IPS-15b (cell line): ENCODE measurements at regions not wholly inside any gene's neighbourhood (a gene's known extent, or its start where the extent isn't known, plus 50 kb on each side); places are given as distances from the start of the nearest gene placed in this dataset.
"Not testable (repeated sequence)": the region's sequence is repeated elsewhere in the genome, so short reads cannot be mapped to it uniquely, and the experiment has no call there.

Experiments
- H3K27me3 ChIP-seq: one replicate; pipeline ENCODE4 v1.6.1; 2013; ENCODE audit warnings: low read length; ENCODE audit not compliant: control insufficient read depth, insufficient read depth
- H3K36me3 ChIP-seq: one replicate; pipeline ENCODE4 v1.6.1; 2013; ENCODE audit warnings: low read length; ENCODE audit not compliant: control insufficient read depth, insufficient read depth
- H3K4me1 ChIP-seq: one replicate; pipeline ENCODE4 v1.6.1; 2013; ENCODE audit warnings: mild to moderate bottlenecking, low read length; ENCODE audit not compliant: control insufficient read depth, insufficient read depth
- H3K4me3 ChIP-seq: one replicate; pipeline ENCODE4 v1.5.1; 2013; ENCODE audit warnings: low read depth, low read length
- H3K9ac ChIP-seq: one replicate; pipeline ENCODE4 v1.6.1; 2013; ENCODE audit warnings: low read depth, mild to moderate bottlenecking, low read length
- H3K9me3 ChIP-seq: one replicate; pipeline ENCODE4 v1.6.1; 2013; ENCODE audit warnings: mild to moderate bottlenecking, low read length; ENCODE audit not compliant: control insufficient read depth, insufficient read depth

DNA sequence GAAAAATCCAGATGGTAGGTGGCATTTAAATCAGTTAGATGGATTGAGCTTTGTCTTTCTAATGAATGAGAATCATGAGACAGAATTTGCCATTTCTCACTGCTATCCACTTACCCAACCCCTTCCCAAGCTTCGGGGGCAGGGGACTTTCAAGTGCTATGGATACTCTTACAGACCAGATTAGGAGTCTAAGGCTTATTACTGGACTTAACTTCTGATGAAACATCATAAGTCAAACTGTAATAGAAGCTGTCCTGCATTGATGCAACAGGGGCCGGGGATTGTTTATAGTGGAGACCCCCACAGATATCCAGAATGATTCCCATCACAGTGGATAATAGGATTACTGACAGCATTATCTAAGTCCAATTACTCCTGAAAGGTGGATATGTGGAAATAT lies 267.0 kb downstream of the NUF2 start:
- Histone ChIP-seq H3K9me3 (no peaks in the 10 kb centered on the region), H3K36me3 (no peaks in the 10 kb centered on the region), H3K4me1 (no peaks in the 10 kb centered on the region), H3K9ac (no peak overlapping the region), H3K4me3 (no peak overlapping the region), H3K27me3 (no peaks in the 10 kb centered on the region)

DNA sequence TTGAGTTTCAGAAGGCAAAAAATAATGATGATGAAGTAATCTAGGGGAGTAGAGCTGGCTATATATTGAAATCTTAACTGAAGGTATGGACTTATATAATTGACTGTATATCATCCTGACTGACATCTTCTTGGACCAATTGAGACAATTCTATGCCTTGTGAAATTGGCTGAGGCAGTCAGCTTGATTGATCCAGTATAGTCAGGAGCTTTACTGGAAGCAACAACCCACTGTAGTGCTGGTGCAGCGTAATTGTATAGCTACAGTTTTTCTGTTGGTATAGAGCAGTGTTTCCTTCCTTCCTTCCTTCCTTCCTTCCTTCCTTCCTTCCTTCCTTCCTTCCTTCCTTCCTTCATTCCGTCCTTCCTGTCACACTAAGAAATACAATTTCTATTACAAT lies 268.0 kb downstream of the NUF2 start:
- Histone ChIP-seq H3K9me3 (no peaks in the 10 kb centered on the region), H3K27me3 (no peaks in the 10 kb centered on the region), H3K9ac (no peak overlapping the region), H3K4me3 (no peak overlapping the region), H3K4me1 (no peaks in the 10 kb centered on the region), H3K36me3 (no peaks in the 10 kb centered on the region)

DNA sequence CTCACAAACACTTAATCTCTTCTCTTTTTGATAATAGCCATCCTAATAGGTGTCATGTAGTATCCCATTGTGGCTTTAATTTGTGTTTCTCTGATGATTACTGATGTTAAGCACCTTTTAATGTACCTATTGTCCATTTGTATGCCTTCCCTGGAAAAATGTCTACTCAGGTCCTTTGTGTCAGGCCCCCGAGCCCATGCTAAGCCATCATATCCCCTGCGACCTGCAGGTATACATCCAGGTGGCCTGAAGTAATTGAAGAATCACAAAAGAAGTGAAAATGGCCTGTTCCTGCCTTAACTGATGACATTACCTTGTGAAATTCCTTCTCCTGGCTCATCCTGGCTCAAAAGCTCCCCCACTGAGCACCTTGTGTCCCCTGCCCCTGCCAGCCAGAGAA lies 269.4 kb downstream of the NUF2 start:
- not testable (repeated sequence) for H3K27me3 ChIP-seq, H3K36me3 ChIP-seq, H3K9me3 ChIP-seq, H3K9ac ChIP-seq, H3K4me1 ChIP-seq, H3K4me3 ChIP-seq

DNA sequence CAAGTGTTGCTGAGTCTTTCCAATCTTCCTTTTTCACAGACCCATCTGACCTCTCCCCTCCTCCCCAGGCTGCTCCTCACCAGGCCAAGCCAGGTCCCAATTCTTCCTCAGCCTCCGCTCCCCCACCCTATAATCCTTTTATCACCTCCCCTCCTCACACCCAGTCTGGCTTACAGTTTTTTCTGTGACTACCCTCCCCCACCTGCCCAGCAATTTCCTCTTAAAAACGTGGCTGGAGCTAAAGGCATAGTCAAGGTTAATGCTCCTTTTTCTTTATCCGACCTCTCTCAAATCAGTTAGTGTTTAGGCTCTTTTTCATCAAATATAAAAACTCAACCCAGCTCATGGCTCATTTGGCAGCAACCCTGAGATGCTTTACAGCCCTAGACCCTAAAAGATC lies 270.9 kb downstream of the NUF2 start:
- not testable (repeated sequence) for H3K9ac ChIP-seq

DNA sequence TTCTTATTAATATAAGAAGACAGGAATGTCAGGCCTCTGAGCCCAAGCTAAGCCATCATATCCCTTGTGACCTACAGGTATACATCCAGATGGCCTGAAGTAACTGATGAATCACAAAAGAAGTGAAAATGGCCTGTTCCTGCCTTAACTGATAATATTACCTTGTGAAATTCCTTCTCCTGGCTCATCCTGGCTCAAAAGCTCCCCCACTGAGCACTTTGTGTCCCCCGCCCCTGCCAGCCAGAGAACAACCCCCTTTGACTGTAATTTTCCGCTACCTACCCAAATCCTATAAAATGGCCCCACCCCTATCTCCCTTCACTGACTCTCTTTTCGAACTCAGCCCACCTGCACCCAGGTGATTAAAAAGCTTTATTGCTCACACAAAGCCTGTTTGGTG lies 274.4 kb downstream of the NUF2 start:
- peaks cover 12% of the 10 kb centered on the region for H3K4me1 ChIP-seq
- H3K36me3 ChIP-seq, H3K4me3 ChIP-seq, H3K9ac ChIP-seq, H3K9me3 ChIP-seq, H3K27me3 ChIP-seq: not testable (repeated sequence)

More for the DNA sequence above, 270.9 kb downstream of the NUF2 start:
- not testable (repeated sequence) for H3K27me3 ChIP-seq, H3K36me3 ChIP-seq, H3K9me3 ChIP-seq, H3K4me3 ChIP-seq
- peaks cover 10% of the 10 kb centered on the region for H3K4me1 ChIP-seq

DNA sequence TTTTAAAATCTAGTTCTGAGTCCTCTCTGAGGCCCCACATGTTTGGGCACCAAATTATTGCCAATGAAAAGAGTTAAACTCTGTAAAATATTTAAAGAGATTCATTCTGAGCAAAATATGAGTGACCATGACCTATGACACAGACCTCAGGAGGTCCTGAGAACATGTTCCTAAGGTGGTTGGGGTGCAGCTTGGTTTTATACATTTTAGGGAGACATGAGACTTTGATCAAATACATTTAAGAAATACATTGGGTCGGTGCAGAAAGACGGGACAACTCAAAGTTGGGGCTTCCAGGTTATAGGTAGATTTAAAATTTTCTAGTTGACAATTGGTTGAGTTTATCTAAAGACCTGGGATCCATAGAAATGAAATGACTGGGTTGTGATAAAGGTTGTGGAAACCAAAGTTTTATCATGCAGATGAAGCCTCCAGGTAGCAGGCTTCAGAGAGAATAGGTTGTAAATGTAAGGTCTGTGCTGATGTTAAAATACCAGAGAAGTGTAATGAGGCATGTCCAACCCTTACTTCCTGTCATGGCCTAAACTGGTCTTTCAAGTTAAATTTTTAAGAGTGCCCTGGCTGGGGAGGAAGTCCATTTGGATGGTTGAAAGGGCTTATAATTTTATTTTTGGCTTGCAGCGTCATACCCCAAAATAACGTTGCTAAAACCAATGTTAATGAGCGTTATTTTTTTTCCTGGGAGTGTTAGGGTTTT lies 274.9 kb downstream of the NUF2 start:
- Histone ChIP-seq H3K4me1 (peaks cover 12% of the 10 kb centered on the region), H3K4me3 (no peak overlapping the region), H3K9ac (no peak overlapping the region), H3K9me3 (no peaks in the 10 kb centered on the region), H3K27me3 (no peaks in the 10 kb centered on the region), H3K36me3 (no peaks in the 10 kb centered on the region)

DNA sequence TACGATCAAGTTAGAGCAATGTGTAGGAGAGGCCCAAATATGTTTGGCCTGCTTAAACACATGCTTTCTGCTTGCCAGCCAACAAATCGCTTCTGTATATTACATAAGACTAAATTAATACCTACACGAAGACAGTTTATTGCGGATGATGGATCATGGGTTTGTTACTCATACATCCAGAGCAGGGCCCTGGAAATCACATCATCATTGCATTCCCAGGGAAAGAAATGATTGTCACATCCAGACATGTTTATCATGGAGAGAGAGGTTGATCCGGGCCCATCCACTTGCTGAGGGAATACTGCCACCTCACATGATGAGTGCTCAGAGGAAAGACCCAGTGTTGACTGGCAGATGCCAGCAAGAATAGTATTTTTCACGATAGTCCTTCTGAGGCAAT lies 282.6 kb downstream of the NUF2 start:
- Histone ChIP-seq H3K27me3 (no peaks in the 10 kb centered on the region), H3K4me1 (no peaks in the 10 kb centered on the region), H3K4me3 (no peak overlapping the region), H3K36me3 (no peaks in the 10 kb centered on the region), H3K9me3 (no peaks in the 10 kb centered on the region), H3K9ac (no peak overlapping the region)

DNA sequence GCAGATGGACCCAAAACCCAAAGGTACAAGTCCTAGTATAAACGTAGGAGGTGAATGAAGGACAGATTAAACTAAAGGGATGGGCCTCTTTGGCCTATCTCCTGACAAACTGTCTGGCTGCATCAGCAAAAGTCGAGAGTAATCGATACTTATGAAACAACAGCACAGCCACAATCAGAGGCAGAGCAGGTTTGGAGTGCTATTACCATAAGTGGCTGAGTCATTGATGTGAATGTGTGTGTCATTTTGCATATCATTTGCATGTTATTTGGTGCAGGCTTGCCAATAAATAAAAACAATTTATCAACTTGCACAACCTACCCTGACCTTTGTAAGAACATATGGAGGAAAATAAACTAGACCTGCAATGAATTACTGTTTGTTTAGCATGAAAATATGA lies 283.1 kb downstream of the NUF2 start:
- Histone ChIP-seq H3K4me3 (no peak overlapping the region), H3K9me3 (no peaks in the 10 kb centered on the region), H3K9ac (no peak overlapping the region), H3K36me3 (no peaks in the 10 kb centered on the region), H3K27me3 (no peaks in the 10 kb centered on the region), H3K4me1 (no peaks in the 10 kb centered on the region)

DNA sequence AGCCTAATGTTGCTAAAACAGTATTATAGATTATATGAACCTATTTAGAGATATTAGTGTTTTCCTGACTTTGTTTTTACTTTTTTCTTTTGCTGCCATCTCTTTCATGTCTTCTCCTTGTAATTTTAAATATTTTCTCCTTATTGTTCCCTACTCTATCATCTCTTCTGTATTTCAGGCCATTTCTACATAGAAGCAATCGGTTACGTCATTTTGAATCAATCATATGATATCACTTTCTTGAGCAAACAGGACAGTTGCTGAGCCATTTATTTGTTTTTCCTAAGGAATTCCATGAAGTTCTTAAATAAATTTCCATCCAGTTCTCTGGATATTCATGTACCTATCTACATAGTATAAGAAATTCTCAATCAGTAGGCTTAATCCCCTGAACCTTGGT lies 287.2 kb downstream of the NUF2 start:
- Histone ChIP-seq H3K9ac (no peak overlapping the region), H3K27me3 (no peaks in the 10 kb centered on the region), H3K4me3 (no peak overlapping the region), H3K9me3 (no peaks in the 10 kb centered on the region), H3K36me3 (no peaks in the 10 kb centered on the region), H3K4me1 (peaks cover 19% of the 10 kb centered on the region)

DNA sequence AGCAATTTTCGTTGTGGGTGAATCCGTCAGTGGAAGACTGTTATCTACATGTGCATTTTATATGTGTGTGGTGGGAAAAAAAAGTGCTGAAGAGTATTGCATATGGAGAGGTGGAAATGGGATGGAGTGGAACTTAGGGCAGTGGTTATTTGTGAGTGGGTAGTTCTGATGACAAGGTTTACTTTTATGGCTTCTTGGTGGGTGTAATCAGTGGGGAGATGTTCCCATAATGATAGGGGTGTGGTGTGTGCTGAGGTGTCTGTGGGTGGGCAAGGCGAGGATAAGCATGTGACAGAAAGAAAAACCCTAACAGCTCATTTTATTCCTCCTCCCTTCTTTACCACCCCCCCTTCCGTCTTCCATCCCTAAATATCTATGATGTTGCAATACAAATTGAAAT lies 288.1 kb downstream of the NUF2 start:
- Histone ChIP-seq H3K27me3 (no peaks in the 10 kb centered on the region), H3K36me3 (no peaks in the 10 kb centered on the region), H3K4me1 (peaks cover 27% of the 10 kb centered on the region), H3K9ac (no peak overlapping the region), H3K4me3 (no peak overlapping the region), H3K9me3 (no peaks in the 10 kb centered on the region)

DNA sequence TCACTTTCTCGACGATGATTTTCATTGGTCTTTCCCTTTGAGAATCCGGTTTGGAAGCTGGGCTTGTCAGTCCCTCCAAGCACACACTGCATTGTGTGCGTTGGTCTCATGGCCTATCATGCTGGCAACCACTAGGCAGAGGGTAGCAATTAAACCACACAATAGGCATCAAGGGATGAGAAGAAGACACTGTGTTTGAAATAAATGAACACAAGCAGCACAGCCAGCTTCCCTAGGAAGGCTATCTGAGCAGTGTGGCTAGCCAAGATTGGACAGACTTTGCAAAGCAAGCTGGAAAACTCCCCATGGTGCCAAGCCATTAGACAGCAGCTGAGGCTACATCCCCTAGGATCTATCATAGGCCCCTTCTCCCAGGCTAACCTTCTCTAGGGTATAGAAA lies 288.7 kb downstream of the NUF2 start:
- no peaks in the 10 kb centered on the region for H3K36me3 ChIP-seq
- H3K4me3 ChIP-seq: no peak overlapping the region
- H3K9me3 ChIP-seq: no peaks in the 10 kb centered on the region
- H3K4me1 ChIP-seq: peaks cover 31% of the 10 kb centered on the region
- H3K9ac ChIP-seq: no peak overlapping the region
- H3K27me3 ChIP-seq: no peaks in the 10 kb centered on the region

DNA sequence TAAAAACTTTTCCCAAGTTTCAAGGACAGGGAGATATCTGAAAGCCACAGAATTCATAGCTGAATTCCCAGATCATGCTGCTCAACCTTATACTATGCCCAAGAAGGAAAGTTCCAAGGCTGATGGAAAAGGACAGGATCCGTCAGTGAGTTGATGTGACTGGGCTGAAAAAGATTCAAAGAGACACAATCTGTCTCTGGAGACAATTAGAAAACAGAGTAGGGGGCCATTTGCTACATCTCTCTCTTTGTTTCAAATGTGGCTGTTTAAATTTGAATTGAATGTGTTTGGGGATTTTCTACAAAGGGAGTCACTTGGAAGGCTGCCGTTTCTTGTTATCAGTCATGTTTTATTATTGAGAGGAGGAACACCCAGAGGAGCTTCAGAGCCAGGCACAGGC lies 292.6 kb downstream of the NUF2 start:
- Histone ChIP-seq H3K4me1 (peaks cover 31% of the 10 kb centered on the region), H3K4me3 (no peak overlapping the region), H3K9ac (no peak overlapping the region), H3K36me3 (no peaks in the 10 kb centered on the region), H3K9me3 (no peaks in the 10 kb centered on the region), H3K27me3 (no peaks in the 10 kb centered on the region)
